ENCODE measurements at regions not wholly inside any gene's neighbourhood (a gene's known extent, or its start where the extent isn't known, plus 50 kb on each side); places are given as distances from the start of the nearest gene placed in this dataset.

DNA sequence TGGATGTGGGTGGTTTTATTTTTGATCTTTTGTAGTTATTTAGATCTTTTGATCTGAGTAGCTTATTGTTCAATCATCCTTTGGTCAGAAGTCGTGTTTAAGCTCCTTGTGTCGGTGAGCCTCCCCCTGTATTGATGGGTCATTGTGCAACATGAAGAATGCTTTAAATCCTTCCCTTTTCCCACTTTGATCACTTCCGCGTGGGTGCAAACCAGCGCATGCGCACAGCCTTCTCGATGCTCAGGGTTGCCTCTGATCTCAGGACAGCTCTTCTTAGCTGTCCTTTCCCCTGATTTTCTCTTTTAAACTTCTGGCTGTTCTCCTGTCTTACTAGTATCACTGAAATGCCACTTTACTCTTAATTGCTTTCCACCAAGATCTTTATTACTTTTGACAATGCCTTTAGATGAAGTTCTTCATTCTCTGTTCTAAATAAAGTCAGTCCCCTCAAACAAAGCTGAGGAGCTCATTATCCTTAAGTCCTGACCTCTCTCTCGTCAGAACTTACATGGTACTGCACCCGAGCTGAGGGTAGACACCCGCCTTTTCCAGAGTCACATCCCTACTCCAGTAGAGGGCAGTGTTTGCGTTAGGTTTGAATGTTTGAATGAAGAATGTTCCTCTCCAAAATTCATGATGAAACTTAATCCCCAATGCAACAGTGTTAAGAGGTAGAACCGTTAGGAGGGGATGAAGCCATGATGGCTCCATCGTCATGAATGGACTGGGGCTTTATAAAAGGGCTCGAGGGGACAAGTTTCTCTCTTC is 547.9 kb upstream of the TMPRSS15 start:
- DNase-seq (ENCODE audit: low read depth), result peak; percentile 42

DNA sequence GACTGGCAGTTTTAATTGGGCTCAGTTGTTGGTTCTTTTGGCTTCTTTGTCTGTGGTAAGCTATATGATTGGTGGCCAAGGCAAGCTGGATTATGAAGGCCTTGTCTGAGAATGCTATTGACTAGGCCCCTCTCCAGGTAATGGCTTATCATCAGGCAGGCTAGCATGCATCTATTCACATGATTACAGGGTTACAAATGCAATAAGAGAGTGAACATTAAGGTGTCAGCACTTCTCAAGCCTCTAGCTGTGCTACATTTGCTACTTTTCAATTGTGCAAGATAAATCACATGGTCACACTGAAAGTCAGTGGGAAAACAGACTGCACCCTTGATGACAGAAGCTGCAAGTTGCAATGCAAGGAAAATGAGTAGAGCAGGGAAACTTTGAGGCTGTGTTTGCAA is 550.9 kb upstream of the TMPRSS15 start:
- DNase-seq (ENCODE audit: low read depth), result no peak

DNA sequence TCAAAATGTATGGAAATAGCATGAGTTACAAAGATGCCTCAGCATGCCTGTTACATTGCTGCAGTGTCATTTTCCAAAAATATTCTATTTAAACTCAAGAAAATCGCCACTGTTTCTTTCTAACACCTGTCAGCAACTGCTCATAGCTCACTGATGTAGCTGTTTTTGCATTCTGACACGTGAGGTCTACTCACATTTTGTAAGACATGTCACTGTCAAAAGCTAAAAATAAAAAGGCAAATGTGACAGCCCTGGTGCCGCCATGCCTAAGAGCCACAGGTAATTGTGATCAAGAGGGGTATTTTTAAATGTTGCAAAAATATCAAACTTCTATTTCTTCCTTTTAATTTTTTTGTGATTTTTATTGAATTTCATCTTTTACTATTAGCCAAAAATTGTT is 556.2 kb upstream of the TMPRSS15 start:
- DNase-seq (ENCODE audit: low read depth), result no peak

DNA sequence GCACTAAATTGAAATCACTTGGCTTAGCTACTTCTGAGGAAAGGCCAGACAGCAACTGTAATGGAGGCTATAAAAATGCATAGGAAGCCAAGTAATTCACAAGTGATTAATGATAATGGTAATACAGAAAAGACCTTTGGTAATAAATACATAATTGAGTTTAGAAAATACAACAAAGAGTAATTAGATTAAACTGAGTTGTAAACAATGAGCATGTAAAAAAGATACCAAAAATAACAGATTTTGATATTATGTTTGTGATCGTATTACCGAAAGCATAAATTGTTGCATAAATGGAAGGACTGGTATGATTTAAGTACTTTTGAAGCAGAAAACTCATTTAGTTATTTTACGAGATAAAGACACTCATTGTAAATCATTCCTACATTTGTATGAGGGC is 556.7 kb upstream of the TMPRSS15 start:
- DNase-seq (ENCODE audit: low read depth), result no peak

DNA sequence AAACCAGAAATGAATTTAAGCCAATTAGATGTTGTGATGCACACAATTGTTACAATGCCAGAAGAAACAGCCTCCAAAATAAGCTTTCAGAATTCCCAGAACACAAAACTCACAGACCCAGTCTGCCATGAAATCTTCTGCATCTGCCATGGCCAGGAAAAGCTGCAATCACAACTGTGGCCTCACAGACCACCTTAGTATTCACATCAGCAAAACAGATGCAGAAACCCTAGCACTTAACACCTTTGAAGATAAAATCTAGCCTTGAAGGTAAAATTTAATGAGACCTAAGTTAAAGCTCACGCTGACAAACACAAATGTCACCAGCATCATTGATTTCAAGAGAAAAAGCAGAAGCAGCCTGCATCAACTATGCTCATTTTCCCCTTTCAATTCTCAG is 566.8 kb upstream of the TMPRSS15 start:
- no peak for DNase-seq (ENCODE audit: low read depth)

DNA sequence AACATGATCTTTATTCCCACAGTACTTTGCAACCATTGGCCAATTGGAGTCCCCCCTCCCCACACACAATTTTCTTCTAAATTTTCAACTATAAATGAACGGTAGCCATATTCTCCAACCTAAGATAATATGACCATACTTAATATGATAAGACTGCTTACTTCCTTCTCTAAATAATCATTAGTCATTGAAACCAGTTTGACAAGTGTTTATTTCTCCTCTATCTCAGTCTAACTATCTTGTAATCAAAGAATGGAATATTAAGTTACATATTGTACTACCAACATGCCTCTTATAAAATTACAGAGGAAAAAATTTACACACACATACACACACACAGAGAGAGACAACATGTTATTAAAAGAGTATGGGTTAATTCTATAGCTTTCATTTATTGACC is 567.4 kb upstream of the TMPRSS15 start:
- no peak for DNase-seq (ENCODE audit: low read depth)

DNA sequence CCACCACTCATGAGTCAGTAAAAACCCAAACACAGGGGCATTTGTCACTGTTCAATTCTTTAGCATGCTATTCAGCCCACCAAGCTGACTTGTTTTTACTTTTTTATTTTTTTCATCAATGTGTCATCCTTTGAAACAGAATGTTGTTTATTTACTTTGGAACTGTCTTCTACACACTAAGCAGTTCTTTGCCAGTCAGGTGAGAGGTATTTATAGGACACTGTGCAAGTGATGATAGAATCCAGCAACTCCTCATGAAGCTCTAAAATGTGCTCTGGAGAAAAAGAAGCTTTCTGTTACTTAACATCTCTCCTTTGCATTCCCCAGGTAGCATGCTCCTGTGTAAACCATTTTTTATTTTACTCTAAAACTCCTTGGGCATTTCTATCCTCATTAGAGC is 582.0 kb upstream of the TMPRSS15 start:
- peak; percentile 55 for DNase-seq (ENCODE audit: low read depth)

DNA sequence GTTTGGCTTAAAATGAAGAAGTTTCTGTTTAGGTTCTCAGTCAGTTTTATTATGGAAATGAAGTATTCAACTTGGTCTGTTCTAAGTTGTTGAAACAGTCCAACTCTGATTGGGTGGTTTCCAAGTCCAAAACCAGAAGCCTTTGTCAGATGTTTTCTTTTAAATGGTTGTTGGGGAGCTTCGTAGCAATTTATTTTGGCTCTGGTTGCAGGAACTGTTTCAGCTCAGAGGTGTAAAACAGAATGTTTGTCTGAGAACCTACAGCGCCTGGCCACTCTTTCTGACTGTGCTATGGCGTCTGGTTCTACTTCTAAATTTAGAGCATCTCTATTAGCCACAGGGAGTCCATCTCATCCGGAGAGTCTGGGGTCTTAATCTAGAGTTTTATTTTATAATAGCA is 582.6 kb upstream of the TMPRSS15 start:
- DNase-seq (ENCODE audit: low read depth), result no peak

DNA sequence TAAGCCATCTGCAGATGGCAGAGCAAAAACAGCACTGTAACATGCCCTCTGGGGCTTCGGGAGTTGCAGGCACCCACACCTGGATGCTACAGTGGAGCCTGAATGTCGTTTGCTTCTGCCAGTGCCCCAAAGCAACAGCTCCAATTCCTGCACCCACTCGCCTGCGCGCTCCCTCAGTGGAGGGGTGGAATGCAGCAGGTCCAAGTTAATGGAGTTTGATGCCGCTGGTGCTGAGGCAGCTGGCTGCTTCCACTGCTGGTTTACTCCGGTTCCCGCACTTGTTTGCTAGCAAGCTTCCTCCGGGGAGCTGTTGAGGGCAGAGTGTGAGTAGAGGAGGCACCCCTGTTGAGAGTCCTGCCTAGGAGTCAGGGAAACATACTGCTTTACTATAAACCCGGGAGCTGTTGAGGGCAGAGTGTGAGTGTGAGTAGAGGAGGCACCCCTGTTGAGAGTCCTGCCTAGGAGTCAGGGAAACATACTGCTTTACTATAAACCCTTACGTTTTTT is 584.0 kb upstream of the TMPRSS15 start:
- no peak for DNase-seq (ENCODE audit: low read depth)

DNA sequence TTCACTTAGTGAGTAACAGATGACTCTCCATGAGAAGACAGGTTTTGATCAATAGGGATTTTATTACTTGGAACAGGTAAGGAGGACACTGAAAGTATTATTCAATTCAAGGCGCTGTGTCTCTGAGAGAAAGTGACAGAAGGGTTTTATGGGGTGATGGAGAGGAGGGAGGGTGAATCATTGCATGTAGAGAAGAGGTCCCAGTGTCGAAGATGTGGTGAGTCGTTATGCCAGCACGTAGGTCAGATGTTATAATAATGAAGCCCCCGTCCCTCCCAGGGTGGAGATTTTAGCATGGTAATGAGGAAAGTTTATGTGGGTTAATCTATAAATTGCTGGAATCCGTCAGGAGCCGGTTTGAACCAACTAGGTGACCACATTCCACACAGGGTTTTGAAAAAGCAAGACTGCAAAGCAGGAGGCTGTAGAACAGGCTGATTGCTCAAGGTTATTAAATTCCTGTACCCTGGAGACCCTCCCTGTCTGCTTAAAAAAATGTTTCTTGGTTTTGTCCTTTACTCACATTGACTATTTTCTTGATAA is 586.4 kb upstream of the TMPRSS15 start:
- DNase-seq (ENCODE audit: low read depth), result peak; percentile 24

DNA sequence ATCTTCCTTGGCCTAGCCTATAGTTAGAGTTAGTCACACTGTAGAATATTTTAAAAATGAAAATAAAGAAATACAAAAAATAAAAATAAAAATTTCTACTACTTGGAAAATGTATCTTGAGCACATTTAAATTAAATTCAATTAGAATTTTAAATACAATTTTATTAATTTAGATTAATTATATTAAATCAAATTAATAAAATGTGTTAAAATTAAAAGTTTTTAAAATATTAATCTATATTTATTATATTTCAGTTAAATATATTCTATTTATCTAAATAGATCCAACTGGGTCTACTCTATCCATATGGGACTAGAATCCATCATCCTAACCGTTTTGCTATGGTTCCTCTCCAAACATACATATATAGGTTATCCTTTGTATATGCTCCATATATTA is 588.3 kb upstream of the TMPRSS15 start:
- DNase-seq (ENCODE audit: low read depth), result no peak

DNA sequence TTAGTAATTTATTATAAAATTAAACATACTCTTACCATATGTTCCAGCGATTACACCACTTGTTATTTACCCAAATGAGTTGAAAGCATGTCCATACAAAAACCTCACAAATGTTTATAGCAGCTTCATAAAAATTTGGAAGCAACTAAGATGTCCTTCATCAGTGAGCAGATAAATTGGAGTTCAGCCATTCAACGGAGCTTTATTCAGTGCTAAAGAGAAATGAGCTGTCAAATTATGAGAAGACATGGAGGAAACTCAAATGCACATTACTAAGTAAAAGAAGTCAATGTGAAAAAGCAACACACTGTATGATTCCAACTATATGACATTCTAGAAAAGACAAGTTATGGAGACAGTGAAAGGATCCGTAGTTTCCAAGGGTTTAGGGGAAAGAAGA is 606.7 kb upstream of the TMPRSS15 start:
- DNase-seq (ENCODE audit: low read depth), result no peak

DNA sequence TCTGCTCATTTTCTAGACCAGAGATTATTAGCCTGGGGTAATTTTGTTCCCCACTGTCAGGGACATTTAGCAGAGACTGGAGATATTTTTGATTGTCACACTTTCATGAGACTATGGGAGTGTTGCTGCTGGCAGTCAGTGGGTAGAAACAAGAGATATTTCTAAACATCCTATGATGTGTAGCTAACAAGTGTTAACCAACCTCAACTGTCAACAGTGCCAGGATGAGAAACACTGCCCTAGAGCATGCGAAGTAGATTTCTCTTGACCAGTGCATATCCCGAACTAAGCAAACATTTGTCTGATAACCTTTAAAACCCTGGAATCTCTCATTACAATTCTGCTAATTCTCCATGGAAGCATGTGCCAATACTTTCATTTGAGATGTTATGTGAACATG is 607.4 kb upstream of the TMPRSS15 start:
- DNase-seq (ENCODE audit: low read depth), result no peak

DNA sequence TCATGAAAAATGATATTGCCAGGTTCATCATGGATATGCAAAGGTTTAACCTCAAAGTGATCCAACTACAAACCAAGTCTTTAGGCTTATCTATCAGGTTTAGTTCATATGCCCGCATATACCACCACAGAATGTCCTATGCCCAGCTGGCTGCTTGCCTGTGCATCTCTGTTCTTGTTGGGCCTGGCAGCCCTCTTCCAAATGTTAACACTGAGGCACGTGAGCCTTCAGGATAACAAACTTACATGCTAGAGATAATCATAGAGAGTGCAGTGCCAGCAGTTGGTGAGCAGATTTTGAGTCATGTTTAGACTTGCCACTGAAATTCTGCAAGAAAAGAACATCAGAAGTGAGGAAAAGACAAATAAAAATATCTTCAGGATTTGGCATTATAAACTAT is 607.9 kb upstream of the TMPRSS15 start:
- DNase-seq (ENCODE audit: low read depth), result no peak

DNA sequence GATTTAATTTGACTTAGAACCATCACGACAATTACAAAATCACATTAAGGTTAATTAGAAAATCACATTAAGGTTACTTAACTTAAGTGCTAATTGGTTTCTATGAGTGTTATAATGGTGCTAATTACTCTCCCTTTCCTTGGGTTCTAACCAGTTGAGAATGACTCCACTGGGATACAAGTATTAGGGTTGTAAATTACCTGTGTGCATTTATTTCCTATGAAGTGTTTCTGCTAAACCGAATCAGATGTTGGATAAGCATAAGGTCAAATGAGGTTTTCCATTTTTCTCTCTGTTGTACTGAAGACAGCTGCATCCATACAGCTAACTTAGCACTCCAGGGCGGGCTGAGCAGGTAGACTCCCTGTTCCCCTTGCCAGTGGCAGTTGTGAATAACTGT is 610.3 kb upstream of the TMPRSS15 start:
- DNase-seq (ENCODE audit: low read depth), result no peak

DNA sequence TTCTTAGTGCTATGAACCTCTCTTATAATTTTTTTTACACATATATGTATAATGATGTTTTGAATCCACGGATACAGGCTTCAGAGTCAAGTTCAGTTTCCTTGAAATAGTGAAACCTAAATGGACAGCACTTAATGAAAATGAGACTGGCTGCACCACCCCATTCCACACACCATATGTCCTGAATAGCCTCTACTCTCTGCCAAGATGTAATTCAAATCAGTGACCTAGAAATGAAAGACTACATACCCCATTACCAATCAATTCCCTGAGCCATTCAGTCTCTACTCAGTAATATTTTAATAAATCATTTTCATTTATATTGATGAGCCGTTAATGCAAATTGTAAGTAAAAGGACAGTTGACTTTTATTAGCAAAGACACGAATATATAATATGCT is 614.9 kb upstream of the TMPRSS15 start:
- DNase-seq (ENCODE audit: low read depth), result no peak

DNA sequence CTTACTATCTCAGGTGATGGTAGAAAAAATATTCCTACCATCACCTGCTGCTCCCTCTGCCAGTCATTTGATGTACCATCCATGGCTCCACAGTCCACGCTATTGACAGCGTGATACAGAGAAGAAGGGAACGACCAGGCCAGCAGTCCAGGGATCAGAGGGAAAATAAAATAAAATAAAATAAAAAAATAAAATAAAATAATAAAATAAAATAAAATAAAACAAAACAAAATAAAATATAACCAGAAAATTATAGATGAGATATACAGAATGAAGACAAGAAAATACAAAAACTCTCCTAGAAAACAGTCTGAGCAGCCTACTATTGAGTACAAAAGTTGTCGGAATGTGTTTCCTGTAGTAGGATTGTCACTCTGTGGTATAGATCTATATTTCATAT is 619.4 kb upstream of the TMPRSS15 start:
- no peak for DNase-seq (ENCODE audit: low read depth)

DNA sequence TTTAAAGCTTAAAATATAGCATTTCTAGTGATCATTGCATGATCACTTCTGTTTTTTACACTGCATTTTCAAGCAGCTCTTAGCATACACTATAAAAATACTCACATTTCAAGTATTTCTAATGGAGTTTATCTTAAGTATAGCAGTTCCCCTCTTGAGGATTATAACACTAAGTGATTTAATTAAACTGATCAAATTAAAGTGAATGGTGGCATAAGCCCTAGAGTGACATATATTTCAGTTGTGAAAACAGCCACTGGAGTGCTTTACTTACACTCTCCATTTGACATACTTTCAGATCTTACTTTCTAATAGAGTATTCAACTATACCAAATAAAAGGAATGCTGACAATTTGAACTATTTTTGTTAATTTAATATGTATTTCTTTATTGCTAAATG is 623.3 kb upstream of the TMPRSS15 start:
- no peak for DNase-seq (ENCODE audit: low read depth)

DNA sequence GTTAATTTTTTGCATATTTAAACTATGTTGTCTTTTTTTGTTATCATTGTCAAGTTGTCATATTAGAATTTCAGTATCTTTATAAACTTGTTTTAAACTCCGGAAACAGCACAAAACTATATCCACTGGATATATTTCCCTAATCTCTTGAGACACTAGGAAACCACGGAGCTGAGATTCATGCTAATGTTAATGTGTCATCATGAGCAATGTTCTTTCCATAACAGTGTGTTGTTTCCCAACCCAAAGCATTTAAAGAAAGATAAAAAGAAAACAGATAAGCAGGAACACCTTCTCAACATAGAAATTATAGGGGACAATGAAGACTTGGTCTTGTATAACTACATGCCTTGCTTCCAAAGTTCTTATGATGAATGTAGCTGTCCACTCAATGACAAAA is 626.2 kb upstream of the TMPRSS15 start:
- DNase-seq (ENCODE audit: low read depth), result peak; percentile 10

DNA sequence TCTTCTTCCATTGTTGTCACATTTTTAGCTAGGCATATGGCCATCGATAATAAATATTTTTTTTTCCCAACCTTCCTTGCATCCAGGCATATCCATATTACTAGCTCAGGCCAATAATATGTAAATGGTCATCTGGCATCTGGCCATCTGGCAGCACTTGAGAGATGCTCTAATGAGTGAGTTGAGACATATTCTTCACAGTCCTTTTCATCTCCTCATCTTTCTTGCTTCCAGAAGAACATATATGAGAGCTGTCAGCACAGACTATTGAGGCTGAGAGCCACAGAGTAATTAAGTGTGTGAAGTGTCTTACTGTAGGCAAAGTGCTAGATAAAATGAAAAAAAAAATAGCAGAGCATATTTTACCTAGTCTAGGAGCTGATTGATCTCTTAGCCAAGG is 628.4 kb upstream of the TMPRSS15 start:
- no peak for DNase-seq (ENCODE audit: low read depth)

DNA sequence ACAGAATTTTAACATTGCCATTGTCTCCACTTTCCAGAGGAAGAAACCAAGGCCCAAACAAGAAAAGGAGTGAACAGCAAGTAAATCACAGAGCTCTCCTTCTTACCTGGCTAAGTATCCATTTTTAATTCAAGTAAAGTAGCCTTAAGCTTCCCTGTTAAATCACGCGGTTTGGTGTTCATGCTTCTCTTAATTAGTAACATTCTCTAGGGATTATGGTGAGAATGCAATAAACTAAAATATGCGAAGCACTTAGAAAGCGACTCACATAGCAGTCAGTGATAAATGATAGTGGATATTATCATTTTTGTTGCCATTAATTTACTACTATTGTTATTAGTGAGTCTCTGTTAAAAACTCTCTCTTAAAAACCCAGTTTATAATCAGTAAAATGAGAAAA is 630.5 kb upstream of the TMPRSS15 start:
- DNase-seq (ENCODE audit: low read depth), result no peak

DNA sequence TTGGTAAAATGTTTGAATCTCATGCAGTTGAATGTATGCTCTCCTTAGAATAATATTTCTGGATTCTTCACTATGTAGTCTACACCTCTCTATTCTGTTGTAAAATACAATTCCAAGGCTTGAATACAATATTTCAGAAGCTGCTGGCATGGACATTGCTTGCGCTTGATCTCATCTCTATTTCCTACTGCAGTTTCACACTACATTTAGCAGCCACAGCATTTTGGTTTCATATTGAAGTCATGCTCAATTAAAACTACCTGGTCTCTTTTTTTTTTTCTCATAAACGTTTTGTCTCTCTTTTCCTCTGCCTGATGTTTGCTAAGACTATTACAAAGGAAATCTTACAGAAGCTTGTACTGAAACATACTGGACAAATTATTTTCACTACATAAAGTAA is 631.0 kb upstream of the TMPRSS15 start:
- DNase-seq (ENCODE audit: low read depth), result no peak

DNA sequence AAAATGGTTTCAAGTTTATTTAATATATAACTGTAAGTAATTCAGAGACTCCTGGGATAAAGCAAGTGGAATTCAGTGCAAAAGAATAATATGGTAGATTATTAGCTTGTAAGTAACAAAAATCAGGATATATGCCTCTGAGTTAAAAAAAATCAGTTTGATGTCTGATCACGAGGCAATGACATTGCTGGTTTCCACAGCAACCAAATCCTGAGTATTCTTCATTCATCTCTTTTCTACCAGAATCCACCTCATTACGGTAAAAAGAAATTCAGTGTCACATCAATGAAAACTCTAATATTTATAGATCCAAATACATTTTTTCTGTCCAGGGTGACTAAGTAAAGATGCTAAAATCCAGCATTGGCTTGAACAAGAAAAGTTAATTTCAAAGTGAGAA is 642.3 kb upstream of the TMPRSS15 start:
- no peak for DNase-seq (ENCODE audit: low read depth)

Data from HT1080 (cell line).